Esophagus muscularis mucosa (tissue), 3 donors: ENCODE measurements at regions not wholly inside any gene's neighbourhood (a gene's known extent, or its start where the extent isn't known, plus 50 kb on each side); places are given as distances from the start of the nearest gene placed in this dataset.

ENCODE experiments used
- POLR2A ChIP-seq: fragments of 450-650 bp; IDR thresholded peaks from one replicate; pipeline ENCODE4 v1.6.1; 2017; ENCODE audit warnings: antibody characterized with exemption, moderate library complexity, mild to moderate bottlenecking, low read depth
- POLR2AphosphoS5 ChIP-seq, 2 donors: sonication (generic); formaldehyde crosslinking; IDR thresholded peaks; one replicate each; pipeline ENCODE4 v1.6.1; 2017; ENCODE audit warnings: antibody characterized with exemption in 2 of 2
- TF ChIP-seq, protein P1 (sequence below), 3 experiments: fragments of 200-600 bp in 2 of 3; fragments of 450-650 bp in 1 of 3; sonication (generic) in 2 of 3; IDR thresholded peaks; one replicate each; pipeline ENCODE4 v1.5.1; 2017 to 2019; ENCODE audit warnings: antibody characterized with exemption in 3 of 3, mild to moderate bottlenecking in 2 of 3, moderate library complexity in 1 of 3

DNA sequence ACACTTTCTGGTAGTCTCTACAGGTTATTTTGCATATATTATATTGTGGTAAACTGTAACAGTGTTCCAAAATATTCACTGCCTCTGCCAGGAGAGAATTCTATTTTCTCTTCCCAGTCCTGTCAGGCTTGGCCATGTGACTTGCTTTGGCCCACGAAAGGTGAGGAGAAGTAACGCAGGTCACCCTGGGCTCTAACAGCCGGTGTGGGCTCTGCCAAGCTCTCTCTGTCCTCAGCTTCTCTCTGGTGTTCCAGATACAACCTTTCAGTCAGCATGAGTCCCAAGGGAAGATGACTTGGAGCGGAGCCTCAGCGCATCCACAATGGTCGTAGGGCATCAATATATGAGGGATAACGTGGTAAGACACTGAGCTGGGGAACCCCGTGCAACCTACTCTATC is 113.0 kb upstream of the RREB1 start:
- TF ChIP-seq POLR2A (no peak), POLR2AphosphoS5 (IDR thresholded peaks at IDR 0.05) (no peak)
- TF ChIP-seq, protein P1, sequence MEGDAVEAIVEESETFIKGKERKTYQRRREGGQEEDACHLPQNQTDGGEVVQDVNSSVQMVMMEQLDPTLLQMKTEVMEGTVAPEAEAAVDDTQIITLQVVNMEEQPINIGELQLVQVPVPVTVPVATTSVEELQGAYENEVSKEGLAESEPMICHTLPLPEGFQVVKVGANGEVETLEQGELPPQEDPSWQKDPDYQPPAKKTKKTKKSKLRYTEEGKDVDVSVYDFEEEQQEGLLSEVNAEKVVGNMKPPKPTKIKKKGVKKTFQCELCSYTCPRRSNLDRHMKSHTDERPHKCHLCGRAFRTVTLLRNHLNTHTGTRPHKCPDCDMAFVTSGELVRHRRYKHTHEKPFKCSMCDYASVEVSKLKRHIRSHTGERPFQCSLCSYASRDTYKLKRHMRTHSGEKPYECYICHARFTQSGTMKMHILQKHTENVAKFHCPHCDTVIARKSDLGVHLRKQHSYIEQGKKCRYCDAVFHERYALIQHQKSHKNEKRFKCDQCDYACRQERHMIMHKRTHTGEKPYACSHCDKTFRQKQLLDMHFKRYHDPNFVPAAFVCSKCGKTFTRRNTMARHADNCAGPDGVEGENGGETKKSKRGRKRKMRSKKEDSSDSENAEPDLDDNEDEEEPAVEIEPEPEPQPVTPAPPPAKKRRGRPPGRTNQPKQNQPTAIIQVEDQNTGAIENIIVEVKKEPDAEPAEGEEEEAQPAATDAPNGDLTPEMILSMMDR (IDR thresholded peaks at IDR 0.05) = no peak
